Esophagus muscularis mucosa (tissue), 4 donors: ENCODE measurements at regions not wholly inside any gene's neighbourhood (a gene's known extent, or its start where the extent isn't known, plus 50 kb on each side); places are given as distances from the start of the nearest gene placed in this dataset.

Experiments
- CTCF ChIP-seq, 3 experiments: fragments of 200-600 bp in 2 of 3; fragments of 450-650 bp in 1 of 3; sonication (generic) in 2 of 3; IDR thresholded peaks; one replicate each; pipeline ENCODE4 v1.5.1; 2017 to 2019; ENCODE audit warnings: antibody characterized with exemption in 3 of 3, mild to moderate bottlenecking in 2 of 3, moderate library complexity in 1 of 3
- EP300 ChIP-seq: sonication (generic); formaldehyde crosslinking; IDR thresholded peaks from one replicate; pipeline ENCODE4 v1.6.1; 2017; ENCODE audit warnings: antibody characterized with exemption
- POLR2A ChIP-seq: fragments of 450-650 bp; IDR thresholded peaks from one replicate; pipeline ENCODE4 v1.6.1; 2017; ENCODE audit warnings: antibody characterized with exemption, moderate library complexity, mild to moderate bottlenecking, low read depth
- POLR2AphosphoS5 ChIP-seq, 2 donors: sonication (generic); formaldehyde crosslinking; IDR thresholded peaks; one replicate each; pipeline ENCODE4 v1.6.1; 2017; ENCODE audit warnings: antibody characterized with exemption in 2 of 2

GRCh38 chr4:30385650-30386049 lies 334.5 kb upstream of the PCDH7 start:
- TF ChIP-seq CTCF (IDR thresholded peaks at IDR 0.05) (no peak), POLR2AphosphoS5 (IDR thresholded peaks at IDR 0.05) (no peak), POLR2A (no peak), EP300 (no peak)
